Stomach (tissue), 4 donors: ENCODE measurements at regions not wholly inside any gene's neighbourhood (a gene's known extent, or its start where the extent isn't known, plus 50 kb on each side); places are given as distances from the start of the nearest gene placed in this dataset.

Experiments used
- POLR2A ChIP-seq, 4 donors: fragments of 450-650 bp; IDR thresholded peaks; one replicate each; pipeline ENCODE4 v1.6.1; 2016; ENCODE audit warnings: antibody characterized with exemption in 4 of 4, control low read depth in 2 of 4, mild to moderate bottlenecking in 1 of 4, moderate library complexity in 1 of 4
- POLR2AphosphoS5 ChIP-seq, 3 donors: sonication (generic); formaldehyde crosslinking; IDR thresholded peaks; one replicate each; pipeline ENCODE4 v1.6.1; 2016; ENCODE audit warnings: antibody characterized with exemption in 3 of 3
- TF ChIP-seq, protein P1 (sequence below), 7 experiments: fragments of 450-650 bp in 4 of 7; fragments of 200-600 bp in 3 of 7; sonication (generic) in 3 of 7; IDR thresholded peaks; one replicate each; pipeline ENCODE4 v1.5.1; 2016 to 2019; ENCODE audit warnings: antibody characterized with exemption in 7 of 7, control low read depth in 2 of 7, mild to moderate bottlenecking in 1 of 7

DNA sequence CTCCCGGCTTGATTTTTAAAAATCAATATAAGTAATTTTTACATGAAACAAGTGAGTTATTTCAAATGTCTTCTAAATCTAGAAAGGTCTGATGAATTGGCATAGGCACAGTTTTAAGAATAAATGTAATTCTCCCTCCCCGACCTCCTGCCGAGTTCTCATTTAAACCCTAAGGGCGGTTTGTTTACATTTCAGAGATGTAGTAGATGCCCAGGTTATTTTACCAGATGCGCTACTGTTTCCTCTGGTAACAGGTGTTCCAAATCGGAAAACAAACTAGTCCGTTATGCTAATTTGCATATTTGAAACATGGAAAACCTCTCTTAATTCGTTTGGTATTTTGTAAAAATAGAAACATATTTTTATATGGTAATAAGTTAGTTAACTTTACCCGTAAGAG lies 53.8 kb upstream of the CFAP126 start:
- TF ChIP-seq, protein P1, sequence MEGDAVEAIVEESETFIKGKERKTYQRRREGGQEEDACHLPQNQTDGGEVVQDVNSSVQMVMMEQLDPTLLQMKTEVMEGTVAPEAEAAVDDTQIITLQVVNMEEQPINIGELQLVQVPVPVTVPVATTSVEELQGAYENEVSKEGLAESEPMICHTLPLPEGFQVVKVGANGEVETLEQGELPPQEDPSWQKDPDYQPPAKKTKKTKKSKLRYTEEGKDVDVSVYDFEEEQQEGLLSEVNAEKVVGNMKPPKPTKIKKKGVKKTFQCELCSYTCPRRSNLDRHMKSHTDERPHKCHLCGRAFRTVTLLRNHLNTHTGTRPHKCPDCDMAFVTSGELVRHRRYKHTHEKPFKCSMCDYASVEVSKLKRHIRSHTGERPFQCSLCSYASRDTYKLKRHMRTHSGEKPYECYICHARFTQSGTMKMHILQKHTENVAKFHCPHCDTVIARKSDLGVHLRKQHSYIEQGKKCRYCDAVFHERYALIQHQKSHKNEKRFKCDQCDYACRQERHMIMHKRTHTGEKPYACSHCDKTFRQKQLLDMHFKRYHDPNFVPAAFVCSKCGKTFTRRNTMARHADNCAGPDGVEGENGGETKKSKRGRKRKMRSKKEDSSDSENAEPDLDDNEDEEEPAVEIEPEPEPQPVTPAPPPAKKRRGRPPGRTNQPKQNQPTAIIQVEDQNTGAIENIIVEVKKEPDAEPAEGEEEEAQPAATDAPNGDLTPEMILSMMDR (IDR thresholded peaks at IDR 0.05), result no peak
- no peak for TF ChIP-seq POLR2A (IDR thresholded peaks at IDR 0.05)
- no peak for TF ChIP-seq POLR2AphosphoS5 (IDR thresholded peaks at IDR 0.05)
